Neural crest cell (in vitro differentiated cells): ENCODE measurements at regions not wholly inside any gene's neighbourhood (a gene's known extent, or its start where the extent isn't known, plus 50 kb on each side); places are given as distances from the start of the nearest gene placed in this dataset.
"Not testable (repeated sequence)": the region's sequence is repeated elsewhere in the genome, so short reads cannot be mapped to it uniquely, and the experiment has no call there.

Source experiments
- DNase-seq: peaks from one replicate; pipeline ENCODE4 v3.0.0; 2021; ENCODE audit warnings: low read depth, mixed read lengths, low spot score
- H3K27ac Mint-ChIP-seq: one replicate; pipeline ENCODE4 v1.8.0; 2021; ENCODE audit warnings: mild to moderate bottlenecking, mixed read lengths; ENCODE audit not compliant: unreplicated experiment
- H3K27me3 Mint-ChIP-seq: 2 replicates; pipeline ENCODE4 v1.8.0; 2021; ENCODE audit warnings: low read depth, mild to moderate bottlenecking, mixed read lengths
- H3K36me3 Mint-ChIP-seq: 2 replicates; pipeline ENCODE4 v1.8.0; 2021; ENCODE audit warnings: low read depth, mild to moderate bottlenecking, mixed read lengths
- H3K4me1 Mint-ChIP-seq: 2 replicates; pipeline ENCODE4 v1.8.0; 2021; ENCODE audit warnings: mixed read lengths
- H3K4me3 Mint-ChIP-seq: one replicate; pipeline ENCODE4 v1.8.0; 2021; ENCODE audit warnings: mild to moderate bottlenecking, mixed read lengths
- H3K9me3 Mint-ChIP-seq: 2 replicates; pipeline ENCODE4 v1.8.0; 2021; ENCODE audit warnings: mixed read lengths
- CTCF ChIP-seq: fragments of 200-600 bp; sonication (generic); conservative IDR thresholded peaks from 2 replicates; pipeline ENCODE4 v1.5.0; 2021; ENCODE audit warnings: antibody characterized with exemption, mild to moderate bottlenecking

GRCh38 chr4:72945719-72946336 lies 123.7 kb downstream of the COX18 start:
- no peaks in the 10 kb centered on the region for H3K4me1 Mint-ChIP-seq
- no peaks in the 10 kb centered on the region for H3K27me3 Mint-ChIP-seq
- H3K4me3 Mint-ChIP-seq: no peak overlapping the region
- H3K9me3 Mint-ChIP-seq: no peaks in the 10 kb centered on the region
- H3K36me3 Mint-ChIP-seq: no peaks in the 10 kb centered on the region
- TF ChIP-seq CTCF: no peak
- no peak overlapping the region for H3K27ac Mint-ChIP-seq
- no peak for DNase-seq

- no peak for TF ChIP-seq CTCF
- no peaks in the 10 kb centered on the region for H3K4me1 Mint-ChIP-seq
- H3K36me3 Mint-ChIP-seq: no peaks in the 10 kb centered on the region
- no peaks in the 10 kb centered on the region for H3K27me3 Mint-ChIP-seq
- no peaks in the 10 kb centered on the region for H3K9me3 Mint-ChIP-seq
- DNase-seq: no peak
- no peak overlapping the region for H3K27ac Mint-ChIP-seq
- H3K4me3 Mint-ChIP-seq: no peak overlapping the region
Observed at GRCh38 chr4:72942565-72942964, 127.0 kb downstream of the COX18 start.

GRCh38 chr4:72938516-72938915 lies 131.0 kb downstream of the COX18 start:
- Mint-ChIP-seq H3K27ac (no peak overlapping the region), H3K4me3 (no peak overlapping the region), H3K4me1 (no peaks in the 10 kb centered on the region), H3K9me3 (no peaks in the 10 kb centered on the region), H3K27me3 (no peaks in the 10 kb centered on the region), H3K36me3 (no peaks in the 10 kb centered on the region)
- no peak for TF ChIP-seq CTCF
- DNase-seq: no peak

GRCh38 chr4:72935462-72935861 lies 134.1 kb downstream of the COX18 start:
- DNase-seq: no peak
- H3K9me3 Mint-ChIP-seq: no peaks in the 10 kb centered on the region
- H3K4me3 Mint-ChIP-seq: no peak overlapping the region
- no peak for TF ChIP-seq CTCF
- no peak overlapping the region for H3K27ac Mint-ChIP-seq
- no peaks in the 10 kb centered on the region for H3K4me1 Mint-ChIP-seq
- H3K36me3 Mint-ChIP-seq: no peaks in the 10 kb centered on the region
- no peaks in the 10 kb centered on the region for H3K27me3 Mint-ChIP-seq

- TF ChIP-seq CTCF: no peak
- no peaks in the 10 kb centered on the region for H3K27me3 Mint-ChIP-seq
- no peak overlapping the region for H3K4me3 Mint-ChIP-seq
- H3K9me3 Mint-ChIP-seq: no peaks in the 10 kb centered on the region
- H3K36me3 Mint-ChIP-seq: no peaks in the 10 kb centered on the region
- H3K4me1 Mint-ChIP-seq: no peaks in the 10 kb centered on the region
- H3K27ac Mint-ChIP-seq: no peak overlapping the region
- DNase-seq: no peak
Observed at GRCh38 chr4:72933029-72933428, 136.5 kb downstream of the COX18 start.

- Mint-ChIP-seq H3K27ac (no peak overlapping the region), H3K9me3 (no peaks in the 10 kb centered on the region), H3K4me1 (no peaks in the 10 kb centered on the region)
Observed at GRCh38 chr4:72931346-72931745, 138.2 kb downstream of the COX18 start.

GRCh38 chr4:72929596-72930274 lies 139.8 kb downstream of the COX18 start:
- H3K4me3 Mint-ChIP-seq, DNase-seq, H3K27me3 Mint-ChIP-seq, H3K36me3 Mint-ChIP-seq, H3K4me1 Mint-ChIP-seq, H3K9me3 Mint-ChIP-seq: not testable (repeated sequence)
- H3K27ac Mint-ChIP-seq: peak overlapping the region; percentile 24

More at GRCh38 chr4:72931346-72931745, 138.2 kb downstream of the COX18 start:
- TF ChIP-seq CTCF: no peak
- no peaks in the 10 kb centered on the region for H3K36me3 Mint-ChIP-seq
- H3K27me3 Mint-ChIP-seq: no peaks in the 10 kb centered on the region
- H3K4me3 Mint-ChIP-seq: no peak overlapping the region
- no peak for DNase-seq
